NCI-H146 (cell line): ENCODE measurements at regions not wholly inside any gene's neighbourhood (a gene's known extent, or its start where the extent isn't known, plus 50 kb on each side); places are given as distances from the start of the nearest gene placed in this dataset.

ENCODE experiments used
- DNase-seq: peaks from one replicate; lab custom pipeline; 2025; lab: John Stamatoyannopoulos, UW

DNA sequence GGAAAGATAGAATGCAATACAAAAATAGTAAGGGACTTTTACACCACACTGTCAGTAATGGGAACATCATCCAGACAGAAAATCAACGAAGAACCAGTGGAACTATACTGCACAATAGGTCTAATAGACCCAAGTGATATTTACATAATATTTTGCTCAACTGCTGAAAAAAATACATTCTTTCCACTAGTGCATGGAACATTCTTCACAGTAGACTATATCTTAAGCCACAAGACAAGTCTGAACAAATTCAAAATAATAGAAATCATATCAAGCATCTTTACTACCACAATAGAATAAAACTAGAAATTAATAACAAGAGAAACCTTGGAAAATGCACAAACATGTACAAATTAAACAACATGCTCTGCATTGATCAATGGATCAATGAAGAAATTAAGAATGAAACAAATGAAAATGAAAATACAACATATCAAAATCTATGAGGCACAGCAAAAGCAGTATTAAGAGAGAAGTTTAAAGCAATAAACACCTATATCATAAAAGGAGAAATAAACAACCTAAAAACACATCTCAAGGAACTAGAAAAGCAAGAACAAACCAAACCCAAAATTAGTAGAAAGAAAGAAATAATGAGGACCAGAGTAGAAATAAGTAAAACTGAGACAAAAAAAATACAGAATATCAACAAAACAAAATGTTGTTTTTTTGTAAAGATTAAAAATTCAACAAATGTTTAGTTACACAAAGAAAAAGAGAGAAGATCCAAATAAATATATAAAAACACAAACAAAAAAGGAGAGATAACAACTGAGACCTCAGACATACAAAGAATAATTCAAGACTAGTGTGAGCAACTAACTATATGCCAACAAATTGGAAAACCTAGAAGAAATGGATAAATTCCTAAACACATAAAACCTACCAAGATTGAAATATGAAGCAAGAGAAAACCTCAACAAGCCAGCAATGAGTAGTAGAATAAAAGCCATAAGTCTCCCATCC, 51.5 kb upstream of the ANTXR2 start:
- DNase-seq = no peak
